ENCODE measurements at regions not wholly inside any gene's neighbourhood (a gene's known extent, or its start where the extent isn't known, plus 50 kb on each side); places are given as distances from the start of the nearest gene placed in this dataset.

DNA sequence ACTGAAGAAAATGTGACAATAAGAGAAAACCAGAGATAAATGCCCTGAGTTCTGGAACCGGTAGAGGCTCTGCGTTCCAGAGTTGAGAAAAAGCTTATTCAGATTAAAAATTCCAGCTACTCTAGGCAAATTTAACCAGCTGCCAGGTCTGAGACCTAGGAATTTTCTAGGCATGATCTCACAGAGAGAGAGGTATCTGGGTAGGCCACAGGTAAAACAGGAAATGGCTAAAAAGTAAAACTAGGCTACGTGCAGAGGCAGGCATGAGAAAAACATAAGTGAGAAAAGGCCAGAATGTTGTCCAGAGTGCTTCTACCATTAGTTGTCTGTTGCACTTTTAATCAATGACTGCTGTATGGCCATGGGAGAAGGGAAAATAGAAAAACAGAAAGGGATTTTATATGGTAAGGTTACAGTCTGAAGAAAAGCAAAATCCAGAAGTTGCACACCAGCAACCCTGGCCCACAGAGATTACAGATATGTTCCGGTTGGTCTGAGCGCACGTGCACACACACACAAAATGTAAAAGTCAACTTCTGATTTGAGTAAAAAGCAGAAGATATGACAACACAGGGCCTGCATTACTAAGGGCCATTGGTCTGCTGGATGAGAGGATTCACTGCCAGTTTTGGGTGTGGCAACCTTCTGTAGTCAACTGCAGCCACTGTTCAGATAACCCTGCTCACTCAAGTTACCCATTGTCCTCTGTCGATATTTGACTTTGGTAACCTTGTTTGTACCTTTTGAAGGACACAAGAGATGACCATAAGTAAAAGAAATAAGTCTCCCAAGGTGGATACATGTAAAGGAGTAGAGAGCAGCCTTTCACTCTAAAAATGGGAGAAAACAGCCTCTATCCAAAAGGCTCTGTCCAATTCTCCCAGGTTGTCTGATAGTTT is 266.0 kb downstream of the DTWD2 start:
- TF ChIP-seq FOXA1 (IDR thresholded peaks at IDR 0.05) (no peak), BHLHE40 (IDR thresholded peaks at IDR 0.05; ENCODE audit: borderline replicate concordance) (no peak), SP1 (IDR thresholded peaks at IDR 0.05) (no peak), FOXM1 (IDR thresholded peaks at IDR 0.05; ENCODE audit: borderline replicate concordance) (no peak), TARDBP (IDR thresholded peaks at IDR 0.05) (no peak), SUZ12 (IDR thresholded peaks at IDR 0.05) (no peak)

Measured in HEK293T (cell line).